ENCODE measurements at regions not wholly inside any gene's neighbourhood (a gene's known extent, or its start where the extent isn't known, plus 50 kb on each side); places are given as distances from the start of the nearest gene placed in this dataset.
"Not testable (repeated sequence)": the region's sequence is repeated elsewhere in the genome, so short reads cannot be mapped to it uniquely, and the experiment has no call there.

GRCh38 chrX:112520124-112520523 is 159.6 kb downstream of the LHFPL1 start:
- DNase-seq (ENCODE audit: low spot score) = no peak
- no peak for TF ChIP-seq CTCF (conservative IDR thresholded peaks at IDR 0.05; ENCODE audit: low read depth)
- CTCF ChIA-PET = no interaction called here
- POLR2A ChIA-PET (ENCODE audit: low non-redundant PET) = no interaction called here
- H3K27ac ChIP-seq = no peak overlapping the region

- ChIA-PET POLR2A (ENCODE audit: low non-redundant PET) (no interaction called here), CTCF (no interaction called here)
- TF ChIP-seq CTCF (conservative IDR thresholded peaks at IDR 0.05; ENCODE audit: low read depth) = no peak
- no peak for DNase-seq (ENCODE audit: low spot score)
- no peak overlapping the region for H3K27ac ChIP-seq
Measured at GRCh38 chrX:112513154-112513553, 166.6 kb downstream of the LHFPL1 start.

GRCh38 chrX:112512509-112512908 is 167.2 kb downstream of the LHFPL1 start:
- CTCF ChIA-PET = no interaction called here
- TF ChIP-seq CTCF (conservative IDR thresholded peaks at IDR 0.05; ENCODE audit: low read depth) = no peak
- POLR2A ChIA-PET (ENCODE audit: low non-redundant PET) = no interaction called here
- H3K27ac ChIP-seq = no peak overlapping the region
- DNase-seq (ENCODE audit: low spot score) = no peak

GRCh38 chrX:112510629-112511028 is 169.1 kb downstream of the LHFPL1 start:
- ChIA-PET POLR2A (ENCODE audit: low non-redundant PET) (no interaction called here), CTCF (no interaction called here)
- DNase-seq (ENCODE audit: low spot score) = no peak

DNA sequence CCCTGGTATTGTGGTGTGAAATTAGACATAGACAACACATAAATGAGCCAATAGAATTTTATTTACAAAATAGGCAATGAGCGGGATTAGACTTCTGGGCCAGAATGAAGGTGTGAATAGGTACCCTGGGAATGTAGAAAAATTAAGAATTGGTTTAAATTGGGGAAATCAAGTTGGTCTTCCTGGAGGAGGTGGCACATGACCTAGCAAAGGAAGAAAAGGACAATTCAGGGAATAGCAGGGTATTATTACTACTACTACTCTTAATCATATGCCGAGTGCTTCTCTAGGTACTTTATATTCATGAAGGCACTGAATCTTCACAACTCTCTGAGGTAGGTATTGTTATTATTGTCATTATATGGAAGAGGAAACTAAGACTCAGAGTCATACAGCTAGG is 202.1 kb downstream of the LHFPL1 start:
- DNase-seq (ENCODE audit: low spot score) = no peak
- POLR2A ChIA-PET (ENCODE audit: low non-redundant PET) = no interaction called here
- TF ChIP-seq CTCF (conservative IDR thresholded peaks at IDR 0.05; ENCODE audit: low read depth) = no peak
- H3K27ac ChIP-seq = no peak overlapping the region
- CTCF ChIA-PET = no interaction called here

More at GRCh38 chrX:112510629-112511028, 169.1 kb downstream of the LHFPL1 start:
- no peak for TF ChIP-seq CTCF (conservative IDR thresholded peaks at IDR 0.05; ENCODE audit: low read depth)
- H3K27ac ChIP-seq = no peak overlapping the region

GRCh38 chrX:112473654-112474053 is 206.1 kb downstream of the LHFPL1 start:
- TF ChIP-seq CTCF (conservative IDR thresholded peaks at IDR 0.05; ENCODE audit: low read depth) = no peak
- no peak for DNase-seq (ENCODE audit: low spot score)
- CTCF ChIA-PET = no interaction called here
- H3K27ac ChIP-seq = no peak overlapping the region
- POLR2A ChIA-PET (ENCODE audit: low non-redundant PET) = no interaction called here

DNA sequence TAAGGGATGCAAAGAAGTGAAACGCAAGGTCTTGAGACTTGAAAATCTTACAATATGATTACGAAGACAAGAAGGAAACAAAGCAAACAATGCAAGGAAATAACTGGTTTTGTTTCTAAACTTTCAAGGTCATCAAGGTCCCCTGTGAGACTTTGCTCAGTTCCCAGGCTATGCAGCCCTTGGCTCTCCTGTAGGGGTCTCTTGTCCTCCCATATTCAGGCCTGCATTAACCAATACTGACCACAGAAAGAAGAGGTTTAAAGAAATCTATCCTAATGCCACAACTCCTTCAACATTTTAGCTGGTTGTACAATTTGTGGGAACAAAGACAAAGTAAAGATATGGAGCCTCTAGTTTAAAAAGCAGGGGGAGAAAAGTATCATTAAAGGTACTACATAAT is 209.2 kb downstream of the LHFPL1 start:
- ChIA-PET CTCF (no interaction called here), POLR2A (ENCODE audit: low non-redundant PET) (no interaction called here)
- no peak overlapping the region for H3K27ac ChIP-seq
- no peak for DNase-seq (ENCODE audit: low spot score)
- no peak for TF ChIP-seq CTCF (conservative IDR thresholded peaks at IDR 0.05; ENCODE audit: low read depth)

- CTCF ChIA-PET; DNase-seq (ENCODE audit: low spot score); H3K27ac ChIP-seq; POLR2A ChIA-PET (ENCODE audit: low non-redundant PET): not testable (repeated sequence)
Measured at GRCh38 chrX:112461949-112462450, 217.7 kb downstream of the LHFPL1 start.

Measured in RWPE1 (cell line).